ENCODE measurements at regions not wholly inside any gene's neighbourhood (a gene's known extent, or its start where the extent isn't known, plus 50 kb on each side); places are given as distances from the start of the nearest gene placed in this dataset.
"Not testable (repeated sequence)": the region's sequence is repeated elsewhere in the genome, so short reads cannot be mapped to it uniquely, and the experiment has no call there.

DNA sequence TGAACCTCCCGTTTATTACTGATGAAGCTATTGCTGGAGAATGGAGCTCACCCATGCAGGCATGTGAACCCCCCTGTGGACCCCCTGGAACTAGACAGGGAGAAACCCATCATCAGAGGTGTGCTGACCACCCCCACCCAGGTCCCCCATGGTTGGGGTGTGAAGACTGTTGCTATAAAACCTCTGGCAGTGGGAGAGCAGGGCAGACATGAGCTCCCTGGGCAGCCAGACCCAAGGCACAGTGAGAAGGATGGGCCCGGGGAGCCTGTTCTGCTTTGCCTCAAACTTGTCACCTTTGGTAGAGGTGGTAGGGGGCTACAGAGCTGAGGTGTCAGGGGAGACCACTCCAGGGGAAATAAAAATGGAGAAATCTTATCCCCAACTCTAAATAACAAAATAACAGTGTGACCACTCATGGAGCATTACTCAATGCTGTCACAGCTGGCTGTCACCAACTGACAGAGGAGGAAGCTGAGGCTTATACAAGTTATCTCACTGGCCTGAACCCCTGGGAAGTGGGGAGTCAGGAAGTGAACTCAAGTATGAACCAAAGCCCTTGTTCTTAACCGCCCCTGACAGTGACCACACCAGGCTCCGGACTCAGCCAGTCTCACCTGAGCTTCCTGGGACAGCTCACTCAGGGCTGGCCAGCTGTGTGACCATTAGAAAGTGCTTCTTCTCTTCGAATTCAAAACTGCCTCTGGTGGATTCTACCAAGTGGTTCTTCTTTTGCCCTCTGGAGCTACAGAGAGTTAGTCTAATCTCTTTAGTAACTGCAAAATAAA is 698.8 kb downstream of the MATN1 start:
- DNase-seq = peak; percentile 6 to 39

DNA sequence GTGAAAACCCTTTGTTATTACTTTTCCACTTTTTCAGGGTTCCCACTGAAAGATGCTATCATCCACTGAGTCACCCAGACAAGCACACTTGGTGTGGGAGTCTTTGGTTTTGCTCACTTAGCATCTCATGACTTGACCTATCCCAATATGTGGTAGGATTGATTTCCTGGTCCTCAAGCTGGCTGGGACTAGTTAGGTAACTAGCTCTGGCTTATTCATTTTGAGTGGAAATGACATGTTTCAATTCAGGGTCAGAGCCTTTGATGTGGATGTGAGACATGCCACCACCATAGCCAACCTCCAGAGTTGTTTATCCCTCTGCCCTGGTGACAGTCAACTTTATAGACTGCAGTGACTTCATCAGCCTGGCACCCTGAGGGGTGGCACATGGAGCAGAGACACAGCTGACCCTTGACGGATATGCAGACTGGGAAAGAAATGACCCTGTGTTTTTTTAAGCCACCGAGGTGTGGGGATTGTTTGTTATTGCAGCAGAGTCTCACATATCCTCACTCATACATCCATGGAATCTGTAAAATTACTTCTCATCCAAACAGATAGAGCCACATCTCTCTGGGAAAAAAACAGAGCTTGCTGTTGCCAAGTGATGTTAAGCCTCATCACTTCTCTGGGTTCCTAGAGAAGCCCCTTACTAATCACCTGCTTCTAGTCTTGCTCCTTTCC is 699.9 kb downstream of the MATN1 start:
- DNase-seq = peak; percentile 19 to 44

DNA sequence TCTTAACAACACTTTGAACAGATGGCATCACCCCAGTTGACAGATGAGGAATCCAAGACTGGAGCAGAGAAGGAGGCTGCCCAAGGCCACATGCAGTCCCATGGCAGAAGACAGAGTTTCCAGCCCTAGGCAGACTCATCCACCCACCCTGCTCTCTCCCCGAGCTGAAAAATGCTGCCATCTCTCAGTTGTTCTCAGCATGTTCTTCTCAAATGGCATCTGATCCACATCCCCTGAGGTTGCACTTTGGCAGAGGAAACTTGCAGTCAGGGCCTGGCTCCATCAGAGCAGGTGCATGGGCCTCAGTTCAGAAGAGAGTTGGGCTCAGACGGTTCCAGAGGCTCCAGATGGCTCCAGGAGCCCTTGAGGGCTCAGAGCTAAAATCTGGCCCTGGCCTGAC is 709.4 kb downstream of the MATN1 start:
- no peak for DNase-seq

DNA sequence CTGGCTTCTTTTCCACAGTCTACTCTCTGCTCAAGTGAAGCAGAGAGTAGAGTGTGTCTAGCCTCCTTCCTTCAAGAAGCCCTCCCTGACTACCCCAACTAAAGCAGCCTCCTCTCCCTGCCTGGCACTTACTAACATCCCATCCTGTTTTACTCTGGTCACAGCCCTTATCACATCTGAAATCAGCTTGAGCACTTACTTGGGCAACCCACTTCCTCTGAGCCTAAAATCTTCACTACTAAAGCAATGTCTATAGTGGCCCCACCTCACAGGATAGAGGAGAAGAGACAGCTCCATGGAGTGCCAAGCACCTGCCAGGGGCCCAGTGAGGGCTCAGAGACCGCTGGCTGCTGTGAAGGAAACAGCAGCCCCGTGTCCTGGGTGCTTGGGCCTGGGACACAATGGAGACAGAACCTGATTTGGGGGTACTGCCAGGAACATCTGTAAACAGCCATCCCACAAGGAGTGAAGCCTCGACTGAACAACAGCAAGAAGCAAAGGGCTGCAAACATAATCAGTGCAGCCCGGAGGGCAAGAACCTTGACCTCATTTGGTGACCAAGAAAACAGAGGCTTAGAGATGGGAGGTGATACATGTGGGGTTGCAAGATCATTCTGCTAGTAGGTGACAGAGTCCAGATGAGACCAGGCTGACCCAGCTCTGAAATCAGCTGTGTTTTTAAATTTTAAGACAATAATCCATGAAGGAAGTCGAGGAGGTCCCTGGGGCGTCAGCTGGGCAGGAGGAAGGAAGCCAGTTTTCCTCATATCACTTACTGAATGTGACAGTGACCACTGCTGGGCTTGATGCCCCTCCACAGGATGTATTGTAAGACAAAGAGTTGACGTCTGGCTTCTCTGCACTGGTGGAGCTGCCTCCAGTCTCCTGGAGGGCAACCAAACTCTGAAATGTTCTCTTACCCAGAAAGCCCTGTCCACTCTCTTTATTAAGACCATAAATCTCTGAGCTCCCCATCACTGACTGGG is 710.6 kb downstream of the MATN1 start:
- DNase-seq = no peak

DNA sequence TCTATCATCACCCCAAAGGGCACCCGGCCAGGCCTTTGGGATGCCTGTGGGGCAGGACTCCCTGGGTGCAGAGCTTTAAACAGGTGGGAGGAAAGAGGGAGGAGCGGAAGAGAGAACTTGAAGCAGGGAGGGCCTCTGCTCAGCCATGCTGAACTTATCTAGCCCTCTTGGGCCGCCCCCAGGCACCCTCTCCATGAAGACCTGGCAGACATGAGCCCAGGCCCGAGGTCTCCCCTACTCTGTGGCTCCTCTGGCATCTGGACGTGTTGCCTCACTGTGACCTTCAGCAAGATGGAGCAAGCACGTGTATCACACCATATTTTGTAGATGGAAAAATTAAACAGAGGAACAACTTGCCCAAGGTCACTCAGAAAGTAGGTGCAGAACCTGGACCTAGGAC is 711.4 kb downstream of the MATN1 start:
- no peak for DNase-seq

DNA sequence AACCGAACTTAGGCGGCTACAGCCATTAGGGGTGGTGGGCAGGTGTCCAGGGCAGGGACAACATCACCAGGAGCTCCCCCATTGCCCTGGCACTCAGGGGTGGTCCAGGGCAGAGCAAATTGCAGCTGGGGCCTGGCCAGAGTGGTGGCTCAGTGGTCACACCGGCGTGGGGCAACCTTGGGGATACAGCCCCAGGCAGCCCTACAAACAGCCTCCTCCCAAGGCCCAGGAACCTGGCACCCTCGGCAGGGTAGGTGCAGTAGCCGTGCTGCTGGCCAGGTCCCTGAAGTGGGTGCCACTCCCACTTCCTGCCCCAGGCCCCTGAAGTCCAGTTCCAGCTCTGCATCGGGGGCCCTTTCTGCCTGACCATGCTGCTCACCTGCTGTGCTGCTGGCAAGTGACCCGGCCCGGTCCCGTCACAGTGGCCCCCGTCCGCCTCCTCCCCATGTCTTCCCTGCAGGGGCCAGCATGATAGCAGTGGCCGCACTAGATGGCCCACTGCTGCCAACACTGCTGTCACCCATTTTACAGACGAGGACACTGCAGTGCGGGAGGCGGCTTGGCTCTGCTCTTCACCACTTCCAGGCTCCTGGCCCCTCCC is 712.8 kb downstream of the MATN1 start:
- DNase-seq = no peak

DNA sequence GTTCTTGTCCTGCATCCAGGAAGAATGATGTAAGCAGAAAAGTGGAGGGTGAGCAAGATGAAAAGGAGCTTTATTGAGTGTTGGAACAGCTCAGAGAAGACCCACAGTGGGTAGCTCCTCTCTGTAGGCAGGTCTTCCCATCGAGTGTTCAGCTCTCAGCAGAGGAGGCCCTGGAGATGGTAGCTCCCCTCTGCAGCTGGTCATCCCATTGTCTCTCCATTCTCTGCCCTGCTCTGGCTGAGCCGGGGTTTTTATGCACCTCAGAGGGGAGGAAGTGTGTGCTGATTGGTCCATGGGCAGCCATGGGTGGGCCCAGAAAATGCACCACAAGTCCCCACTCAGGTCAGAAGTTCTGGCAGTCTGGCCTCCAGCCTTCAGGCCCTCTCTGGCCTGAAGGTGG is 713.7 kb downstream of the MATN1 start:
- DNase-seq = no peak

DNA sequence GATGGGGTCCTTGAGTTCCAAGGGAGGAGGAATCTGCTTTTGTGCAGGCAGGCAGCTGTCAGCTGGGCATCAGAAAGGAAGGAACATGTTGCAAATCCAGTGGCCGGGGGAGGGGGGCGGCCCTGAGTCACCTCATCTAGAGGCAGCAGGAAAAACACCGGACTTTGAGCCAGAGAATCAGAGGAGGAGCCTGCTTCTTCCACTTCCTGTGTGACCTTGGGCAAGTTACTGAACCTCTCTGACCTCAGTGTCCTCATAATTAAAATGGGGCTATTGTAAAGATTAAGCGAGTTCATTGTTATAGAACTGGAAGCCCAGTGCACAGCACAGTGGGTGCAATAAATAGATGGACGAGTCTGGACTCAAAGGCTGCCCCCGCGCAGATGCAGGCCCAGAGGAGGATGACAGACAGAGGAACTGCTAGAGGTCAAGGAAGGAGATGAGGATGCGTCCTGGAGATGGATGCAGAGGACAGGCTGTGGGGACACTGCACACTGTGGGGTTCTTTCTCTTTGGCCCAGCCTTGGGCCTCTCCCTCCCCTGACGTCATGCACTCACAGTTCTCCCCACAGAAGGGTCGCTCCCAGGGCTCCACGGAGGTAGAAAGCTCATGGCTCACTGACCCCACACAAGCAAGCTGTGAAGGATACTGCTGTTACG is 714.3 kb downstream of the MATN1 start:
- DNase-seq = peak; percentile 18 to 36

DNA sequence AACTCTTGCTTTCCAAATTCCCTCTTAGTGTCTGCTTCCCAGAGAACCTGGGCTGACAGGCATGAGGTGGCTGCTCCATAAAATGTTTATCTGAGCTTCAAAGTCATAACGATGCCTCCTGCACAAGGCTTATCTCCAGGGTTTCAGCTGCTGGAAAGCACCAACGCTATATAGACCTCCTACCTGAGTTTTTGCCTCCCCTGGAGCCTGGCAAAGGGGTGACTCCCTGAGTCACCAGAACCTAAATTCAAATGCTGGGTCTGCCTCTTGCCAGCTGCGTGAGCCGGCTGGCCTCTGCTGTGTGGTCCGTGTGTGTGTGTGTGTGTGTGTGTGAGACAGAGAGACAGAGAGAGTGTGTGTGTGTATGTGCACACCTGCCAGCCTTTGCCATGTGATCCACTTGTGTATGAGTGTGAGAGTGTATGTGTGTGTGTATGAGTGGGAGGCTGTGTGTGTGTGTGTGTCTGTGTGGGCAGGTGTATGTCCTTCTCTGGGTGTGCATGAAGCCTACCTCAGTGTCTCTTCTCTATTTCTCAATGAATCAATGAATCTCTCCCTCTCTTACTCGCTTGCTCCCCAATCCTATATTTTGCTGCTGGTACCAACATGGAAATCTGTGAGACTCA is 714.9 kb downstream of the MATN1 start:
- DNase-seq = no peak

DNA sequence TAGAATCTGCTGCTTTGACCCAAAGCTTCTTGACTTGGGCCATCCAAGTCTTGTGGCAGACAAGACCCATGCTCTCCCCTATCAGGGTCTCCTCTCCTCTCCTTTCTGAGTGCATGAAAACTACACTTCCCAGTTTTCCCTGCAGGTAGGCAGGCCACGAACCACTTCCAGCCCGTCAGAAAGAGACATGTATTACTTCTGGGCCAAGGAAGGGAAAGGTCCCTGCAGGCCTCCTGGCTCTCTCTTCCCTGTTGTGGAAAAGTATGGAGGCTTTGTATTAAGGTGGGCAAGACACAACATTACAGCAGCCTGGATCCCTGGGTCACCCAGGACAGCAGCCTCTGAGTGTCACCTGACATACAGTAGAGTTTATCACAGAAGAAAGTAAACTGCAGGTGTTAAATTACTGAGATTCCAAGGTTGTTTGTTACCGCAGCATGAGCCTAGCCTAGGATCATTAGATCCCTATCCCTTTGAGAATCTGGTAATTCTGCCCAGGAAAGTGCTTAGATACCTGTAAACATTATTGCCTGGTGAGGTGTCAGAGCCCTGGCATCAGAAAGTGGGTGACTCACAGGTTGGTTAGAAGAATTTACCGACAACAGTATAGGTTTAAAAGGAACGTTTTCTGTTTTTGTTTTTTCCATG is 717.3 kb downstream of the MATN1 start:
- no peak for DNase-seq

DNA sequence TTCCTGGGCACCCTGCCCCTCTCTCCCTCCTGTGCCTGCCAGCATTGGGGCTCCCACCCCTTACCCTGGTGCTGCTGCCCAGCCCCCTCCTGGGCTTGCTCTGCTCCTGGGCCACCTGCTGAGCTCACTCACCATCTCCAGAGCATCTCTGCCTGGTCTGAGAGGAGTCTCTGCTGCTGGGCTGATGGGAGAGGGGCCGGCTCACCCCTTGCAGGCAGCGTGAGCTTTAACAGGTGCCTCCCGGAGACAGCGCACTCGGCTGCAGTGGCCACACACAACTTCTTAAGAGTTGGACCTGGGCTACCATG is 721.7 kb downstream of the MATN1 start:
- DNase-seq = no peak

DNA sequence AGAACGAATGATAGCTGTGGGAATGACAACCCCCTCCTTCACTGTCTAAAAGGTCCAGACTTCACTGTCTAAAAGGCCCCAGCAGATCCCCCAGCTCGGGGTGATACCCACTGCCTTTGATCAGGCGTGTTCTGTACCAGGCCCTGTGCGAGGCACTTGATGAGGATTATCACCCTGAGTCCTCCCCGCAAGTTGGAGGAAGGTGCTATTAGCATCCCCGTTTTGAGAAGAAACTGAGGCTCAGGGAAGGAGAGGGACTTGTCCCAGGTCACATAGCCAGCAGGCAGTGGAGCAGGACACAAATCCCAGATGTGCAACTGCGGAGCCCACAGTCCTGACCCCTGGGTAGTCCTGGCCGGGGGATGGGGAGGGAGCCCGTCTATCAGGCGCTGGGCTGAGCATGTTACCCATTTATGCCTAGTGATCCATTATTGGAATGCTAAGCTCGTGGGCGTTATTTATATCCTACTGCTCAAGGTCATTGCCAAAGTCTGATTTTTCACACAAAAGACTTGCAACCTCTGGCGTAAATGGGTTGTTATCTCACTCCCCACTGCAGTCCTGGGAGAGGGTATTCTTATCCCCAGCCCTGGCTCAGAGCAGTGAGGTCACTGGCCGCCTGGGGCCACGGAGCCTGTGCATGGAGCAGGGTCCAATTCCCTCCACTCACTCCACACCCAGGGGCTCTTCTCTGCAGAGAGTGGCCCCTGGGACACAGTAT is 722.2 kb downstream of the MATN1 start:
- DNase-seq = no peak

DNA sequence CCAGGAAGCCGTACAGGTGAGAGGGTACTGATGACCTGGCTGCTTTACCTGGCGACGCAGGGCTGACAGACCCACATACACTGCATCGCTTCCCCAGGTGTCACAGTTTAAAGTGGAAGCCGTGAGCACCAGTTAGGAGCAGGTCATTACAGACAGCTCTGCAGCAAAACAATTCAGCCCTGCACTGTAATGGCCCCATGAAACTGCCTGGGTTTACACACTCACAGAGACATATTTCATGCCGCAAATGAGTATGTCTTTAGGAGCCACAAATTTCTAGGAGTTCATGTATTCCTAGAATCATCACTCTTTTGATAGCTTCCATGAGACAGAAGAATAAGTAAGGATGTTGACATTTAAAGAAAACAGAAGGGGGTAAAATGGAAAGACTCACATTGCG is 723.1 kb downstream of the MATN1 start:
- no peak for DNase-seq

DNA sequence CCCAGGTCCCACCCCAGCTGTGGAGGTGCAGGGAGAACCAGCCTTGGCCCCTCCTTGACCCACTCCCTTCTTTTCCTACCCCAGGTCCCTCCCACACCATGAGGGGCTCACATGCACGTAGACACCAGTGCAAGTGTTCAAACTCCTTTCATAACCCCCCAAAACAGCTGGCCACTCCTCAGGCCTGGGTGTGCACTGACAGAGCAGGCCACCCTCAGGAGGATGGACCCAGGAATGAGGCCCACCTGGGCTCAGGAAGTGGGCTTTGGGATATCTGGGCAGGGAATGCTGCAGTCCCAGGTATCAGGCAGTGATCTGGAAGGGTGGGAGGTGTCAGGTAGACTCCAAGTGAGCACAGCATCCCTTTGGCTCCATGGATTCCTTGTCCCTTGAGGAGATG is 723.8 kb downstream of the MATN1 start:
- no peak for DNase-seq

DNA sequence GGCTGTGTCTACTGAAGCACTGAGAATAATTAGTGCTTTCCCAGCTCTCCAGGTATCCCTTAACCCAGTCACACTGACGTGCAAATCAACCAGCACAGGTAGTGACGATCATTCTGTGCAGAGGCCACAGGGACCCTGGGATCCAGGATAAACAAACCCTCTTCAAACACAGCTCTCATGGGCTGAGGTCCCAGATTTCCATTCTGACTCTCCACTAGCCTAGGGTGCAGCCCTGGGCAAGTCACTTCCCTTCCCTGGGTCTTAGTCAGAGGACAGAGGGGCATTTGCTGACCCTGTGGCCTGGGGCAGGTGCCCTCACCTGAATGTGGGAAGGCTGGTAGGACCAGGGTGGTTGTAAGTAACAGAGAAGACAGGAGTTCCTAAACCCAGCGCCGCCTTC is 724.7 kb downstream of the MATN1 start:
- no peak for DNase-seq

DNA sequence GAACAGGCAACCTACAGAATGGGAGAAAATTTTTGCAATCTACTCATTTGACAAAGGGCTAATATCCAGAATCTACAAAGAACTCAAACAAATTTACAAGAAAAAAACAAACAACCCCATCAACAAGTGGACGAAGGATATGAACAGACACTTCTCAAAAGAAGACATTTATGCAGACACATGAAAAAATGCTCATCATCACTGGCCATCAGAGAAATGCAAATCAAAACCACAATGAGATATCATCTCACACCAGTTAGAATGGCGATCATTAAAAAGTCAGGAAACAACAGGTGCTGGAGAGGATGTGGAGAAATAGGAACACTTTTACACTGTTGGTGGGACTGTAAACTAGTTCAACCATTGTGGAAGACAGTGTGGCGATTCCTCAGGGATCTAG is 725.6 kb downstream of the MATN1 start:
- DNase-seq = not testable (repeated sequence)

DNA sequence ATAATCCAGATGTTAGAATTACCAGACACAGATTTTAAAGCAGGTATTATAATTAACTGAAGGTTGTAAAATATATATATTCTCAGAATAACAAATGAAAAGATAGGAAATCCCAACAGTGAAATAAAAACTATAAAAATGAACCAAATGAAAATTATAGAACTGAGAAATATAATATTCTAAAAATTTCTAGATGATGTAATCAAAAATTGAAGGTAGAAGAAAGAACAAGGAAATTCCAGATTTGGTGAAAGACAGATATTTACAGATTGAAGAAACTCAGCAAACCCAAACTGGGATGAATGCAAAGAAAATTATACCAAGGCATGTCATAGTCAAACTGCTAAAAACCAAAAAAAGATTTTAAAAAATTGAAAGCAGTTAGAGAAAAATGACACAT is 729.4 kb downstream of the MATN1 start:
- no peak for DNase-seq

DNA sequence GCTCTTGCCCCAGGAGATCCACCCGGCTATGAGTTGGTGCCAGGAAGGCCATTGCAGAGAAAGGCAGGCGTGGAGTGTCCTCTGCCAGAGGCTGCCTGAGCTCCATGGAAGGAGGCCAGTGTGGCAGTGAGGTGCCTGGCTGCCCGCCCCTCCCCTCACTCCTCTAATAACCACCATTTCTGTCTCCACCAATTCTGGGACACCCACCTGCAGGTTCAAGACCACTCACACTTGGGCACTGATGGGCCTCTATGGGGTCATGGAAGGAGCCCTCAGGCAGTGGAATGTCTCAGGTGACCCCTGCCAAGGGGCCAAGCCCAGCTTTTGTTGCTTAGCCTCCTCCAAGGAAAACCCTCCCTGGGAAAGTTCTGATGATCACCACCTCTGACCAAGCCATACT is 731.6 kb downstream of the MATN1 start:
- no peak for DNase-seq

DNA sequence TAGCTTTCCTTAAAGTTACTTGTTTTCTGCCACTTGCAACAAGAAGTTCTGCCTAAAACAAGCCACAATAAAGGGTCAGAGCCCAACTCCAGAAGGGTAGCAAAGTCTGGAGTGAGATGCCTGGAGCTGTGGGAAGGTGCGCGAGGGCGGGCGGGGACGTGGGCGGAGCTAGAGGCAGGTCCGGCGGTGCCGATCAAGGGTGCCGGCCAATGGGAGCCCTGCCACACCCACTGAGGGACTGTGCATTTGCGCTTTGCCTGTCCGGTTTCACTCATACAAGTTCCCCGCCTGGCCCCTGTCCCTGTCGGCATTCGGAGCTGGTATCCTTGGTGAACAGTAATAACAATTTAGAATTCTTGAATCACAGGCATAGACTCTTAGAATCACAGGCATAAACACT is 732.4 kb downstream of the MATN1 start:
- DNase-seq = peak in 1 of 2 donors; percentile 8

DNA sequence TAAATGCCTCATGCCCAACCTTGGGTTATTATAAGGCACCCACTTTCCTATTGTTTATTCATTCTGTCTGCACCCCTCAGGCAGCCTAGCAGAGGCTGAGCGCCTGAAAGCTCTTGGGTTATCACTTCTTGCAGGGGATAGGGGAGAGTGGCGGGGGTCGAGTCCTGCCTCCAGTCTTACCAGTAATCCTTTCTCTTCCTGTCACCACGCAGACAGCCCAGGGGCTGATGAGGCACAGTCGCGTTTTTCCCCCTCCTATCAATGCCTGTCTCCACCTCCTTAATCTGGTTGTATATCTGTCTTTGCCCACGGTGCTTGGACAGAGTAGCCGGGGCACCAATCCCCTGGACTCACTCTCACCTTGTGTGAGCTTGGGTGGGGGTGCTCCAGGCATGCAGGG is 733.1 kb downstream of the MATN1 start:
- no peak for DNase-seq

DNA sequence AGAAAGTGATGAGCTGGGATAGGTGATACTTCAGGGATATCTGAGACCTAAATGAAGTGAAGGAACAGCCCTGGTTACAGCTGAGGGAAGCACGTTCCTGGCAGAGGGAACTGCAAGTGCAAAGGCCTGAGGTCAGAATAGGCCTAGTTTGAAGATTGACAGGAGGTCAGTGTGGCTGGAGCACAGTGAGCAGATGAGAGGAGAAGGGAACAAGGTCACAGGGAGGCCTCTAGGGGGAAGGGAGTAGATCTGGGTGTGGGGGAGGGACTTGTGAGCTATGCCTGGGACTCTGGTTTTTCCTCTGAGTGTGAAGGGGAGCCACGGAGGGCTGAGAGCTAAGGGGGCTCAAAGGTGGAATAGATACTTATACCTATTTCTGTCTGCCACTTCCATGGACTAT is 736.4 kb downstream of the MATN1 start:
- DNase-seq = peak; percentile 55 to 63

Data from inflammatory macrophage (primary cell).